IPS-NIHi11 (cell line): ENCODE measurements at regions not wholly inside any gene's neighbourhood (a gene's known extent, or its start where the extent isn't known, plus 50 kb on each side); places are given as distances from the start of the nearest gene placed in this dataset.
"Not testable (repeated sequence)": the region's sequence is repeated elsewhere in the genome, so short reads cannot be mapped to it uniquely, and the experiment has no call there.

Experiments used
- DNase-seq: peaks from one replicate; pipeline ENCODE4 v3.0.0; 2012; ENCODE audit warnings: mixed read lengths, low spot score

GRCh38 chr13:46466074-46466473 is 79.0 kb upstream of the RUBCNL start:
- DNase-seq, result not testable (repeated sequence)

GRCh38 chr13:46463719-46464118 is 76.7 kb upstream of the RUBCNL start:
- no peak for DNase-seq

GRCh38 chr13:46460223-46460622 is 73.2 kb upstream of the RUBCNL start:
- DNase-seq, result not testable (repeated sequence)

GRCh38 chr13:46457255-46457654 is 70.2 kb upstream of the RUBCNL start:
- DNase-seq, result not testable (repeated sequence)

GRCh38 chr13:46455924-46456323 is 68.9 kb upstream of the RUBCNL start:
- not testable (repeated sequence) for DNase-seq

DNA sequence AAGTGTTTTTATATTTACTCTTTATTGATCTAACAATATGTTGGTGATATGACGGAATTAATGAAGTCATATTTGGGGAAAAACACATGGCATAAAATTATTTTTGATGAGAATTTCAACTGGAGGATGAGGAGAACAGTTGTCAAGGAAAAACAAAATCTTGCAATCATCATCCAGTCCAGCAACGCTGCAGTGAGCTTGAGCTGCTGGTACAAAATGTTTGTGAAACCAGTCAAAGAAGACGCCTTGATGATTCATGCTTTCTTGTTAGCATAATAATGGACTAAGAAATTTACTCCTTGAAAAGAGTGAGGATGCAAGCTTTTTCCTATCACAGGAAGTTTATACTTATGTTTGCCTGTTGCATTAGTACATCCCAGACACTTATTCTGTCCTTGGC is 64.1 kb upstream of the RUBCNL start:
- DNase-seq, result not testable (repeated sequence)

GRCh38 chr13:46449949-46450348 is 62.9 kb upstream of the RUBCNL start:
- DNase-seq, result not testable (repeated sequence)

DNA sequence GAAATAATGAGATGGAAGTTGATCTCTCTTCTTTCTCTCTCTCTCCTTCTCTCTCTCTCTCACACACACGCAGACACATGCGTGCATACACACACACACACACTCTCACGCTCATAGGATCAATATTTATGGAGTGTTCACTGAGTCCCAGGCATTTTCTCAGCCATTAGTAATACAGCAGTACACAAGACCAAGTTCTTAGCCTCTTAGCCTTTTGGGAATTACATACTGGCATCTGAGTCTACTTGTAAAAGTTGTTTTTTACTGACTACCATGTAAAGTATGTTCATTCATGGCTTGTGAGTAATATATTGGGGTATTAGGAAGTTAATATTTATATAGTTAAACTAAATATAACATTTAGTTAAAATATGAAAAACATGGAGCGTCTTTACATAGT is 61.1 kb upstream of the RUBCNL start:
- DNase-seq, result not testable (repeated sequence)

GRCh38 chr13:46437808-46438404 is 50.9 kb upstream of the RUBCNL start:
- peak; percentile 2 for DNase-seq
